HL-60 (cell line): ENCODE measurements at regions not wholly inside any gene's neighbourhood (a gene's known extent, or its start where the extent isn't known, plus 50 kb on each side); places are given as distances from the start of the nearest gene placed in this dataset.

ENCODE experiments used
- DNase-seq, 2 experiments: peaks; one replicate each; pipeline ENCODE4 v3.0.0-alpha.2; 2010 to 2020; ENCODE audit warnings: low read depth in 1 of 2, low spot score in 1 of 2
- H3K27ac ChIP-seq: fragments of 250-450 bp; sonication (Bioruptor Pico); replicated peaks from 2 replicates; pipeline ENCODE4 v1.5.1; 2020; ENCODE audit warnings: mild to moderate bottlenecking, moderate library complexity
- H3K27me3 ChIP-seq: fragments of 250-450 bp; sonication (Bioruptor Pico); 2 replicates; pipeline ENCODE4 v1.5.1; 2021; ENCODE audit warnings: mild to moderate bottlenecking, moderate library complexity; ENCODE audit not compliant: insufficient read depth, poor library complexity, severe bottlenecking
- H3K4me3 ChIP-seq: replicated peaks from 2 replicates; pipeline ENCODE4 v1.5.1; 2011; ENCODE audit warnings: mild to moderate bottlenecking, control low read depth, low read length; ENCODE audit not compliant: insufficient read depth
- GABPA ChIP-seq: IDR thresholded peaks from 2 replicates; pipeline ENCODE4 v1.6.1; 2012; ENCODE audit warnings: low read depth
- POLR2AphosphoS5 ChIP-seq: IDR thresholded peaks from 2 replicates; pipeline ENCODE4 v1.6.1; 2012; ENCODE audit warnings: low read depth
- SPI1 ChIP-seq: IDR thresholded peaks from 2 replicates; pipeline ENCODE4 v1.6.1; 2012; ENCODE audit warnings: low read depth, mild to moderate bottlenecking, borderline replicate concordance
- TF ChIP-seq, protein P1 (sequence below): IDR thresholded peaks from 2 replicates; pipeline ENCODE4 v1.6.1; 2012; ENCODE audit warnings: low read depth; ENCODE audit not compliant: insufficient replicate concordance
- TF ChIP-seq, protein P2 (sequence below): IDR thresholded peaks from one replicate; pipeline ENCODE4 v1.5.1; 2011; ENCODE audit warnings: low read length, control low read depth, inconsistent platforms; ENCODE audit not compliant: insufficient read depth

DNA sequence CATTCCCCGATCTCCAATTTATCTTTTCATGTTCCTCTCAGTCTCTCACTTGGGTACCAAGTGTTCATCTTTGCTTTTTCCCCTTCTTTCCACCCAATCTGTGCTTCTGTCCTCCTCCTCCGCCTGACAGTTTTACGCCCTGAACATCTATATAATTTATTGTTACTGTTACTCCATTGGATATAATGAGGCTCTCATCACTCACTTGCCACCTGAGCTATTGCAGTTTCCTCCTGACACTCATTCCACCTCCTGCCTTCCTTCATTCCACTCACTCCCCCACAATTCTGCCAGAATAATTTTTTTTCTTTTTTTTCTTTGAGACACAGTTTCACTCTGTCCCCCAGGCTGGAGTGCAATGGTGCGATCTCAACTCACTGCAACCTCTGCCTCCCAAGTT is 77.6 kb upstream of the SORBS2 start:
- no peak for DNase-seq
- Histone ChIP-seq H3K27me3 (no peaks in the 10 kb centered on the region), H3K4me3 (no peak overlapping the region), H3K27ac (no peak overlapping the region)
- TF ChIP-seq POLR2AphosphoS5: no peak

DNA sequence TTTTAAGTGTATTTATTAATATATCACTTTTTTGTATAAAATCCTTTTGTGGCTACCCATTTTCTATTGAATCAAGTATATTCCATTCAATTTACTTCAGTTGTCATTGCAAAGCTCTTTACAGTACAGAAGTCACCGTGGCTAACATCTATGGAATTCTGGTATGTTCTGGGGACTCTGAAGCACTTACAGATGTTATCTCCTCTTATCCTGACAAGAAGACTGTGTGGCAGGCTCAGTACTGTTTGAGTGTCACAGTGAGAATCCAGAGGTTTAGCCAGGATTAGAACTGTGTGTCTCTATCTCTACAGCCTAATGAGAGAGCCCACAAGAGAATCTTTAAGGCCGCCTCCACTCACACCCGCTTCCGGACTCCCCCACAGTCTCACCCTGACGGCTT is 78.2 kb upstream of the SORBS2 start:
- H3K27ac ChIP-seq: no peak overlapping the region
- H3K27me3 ChIP-seq: no peaks in the 10 kb centered on the region
- H3K4me3 ChIP-seq: no peak overlapping the region
- no peak for DNase-seq
- TF ChIP-seq POLR2AphosphoS5: no peak
- TF ChIP-seq, protein P1, sequence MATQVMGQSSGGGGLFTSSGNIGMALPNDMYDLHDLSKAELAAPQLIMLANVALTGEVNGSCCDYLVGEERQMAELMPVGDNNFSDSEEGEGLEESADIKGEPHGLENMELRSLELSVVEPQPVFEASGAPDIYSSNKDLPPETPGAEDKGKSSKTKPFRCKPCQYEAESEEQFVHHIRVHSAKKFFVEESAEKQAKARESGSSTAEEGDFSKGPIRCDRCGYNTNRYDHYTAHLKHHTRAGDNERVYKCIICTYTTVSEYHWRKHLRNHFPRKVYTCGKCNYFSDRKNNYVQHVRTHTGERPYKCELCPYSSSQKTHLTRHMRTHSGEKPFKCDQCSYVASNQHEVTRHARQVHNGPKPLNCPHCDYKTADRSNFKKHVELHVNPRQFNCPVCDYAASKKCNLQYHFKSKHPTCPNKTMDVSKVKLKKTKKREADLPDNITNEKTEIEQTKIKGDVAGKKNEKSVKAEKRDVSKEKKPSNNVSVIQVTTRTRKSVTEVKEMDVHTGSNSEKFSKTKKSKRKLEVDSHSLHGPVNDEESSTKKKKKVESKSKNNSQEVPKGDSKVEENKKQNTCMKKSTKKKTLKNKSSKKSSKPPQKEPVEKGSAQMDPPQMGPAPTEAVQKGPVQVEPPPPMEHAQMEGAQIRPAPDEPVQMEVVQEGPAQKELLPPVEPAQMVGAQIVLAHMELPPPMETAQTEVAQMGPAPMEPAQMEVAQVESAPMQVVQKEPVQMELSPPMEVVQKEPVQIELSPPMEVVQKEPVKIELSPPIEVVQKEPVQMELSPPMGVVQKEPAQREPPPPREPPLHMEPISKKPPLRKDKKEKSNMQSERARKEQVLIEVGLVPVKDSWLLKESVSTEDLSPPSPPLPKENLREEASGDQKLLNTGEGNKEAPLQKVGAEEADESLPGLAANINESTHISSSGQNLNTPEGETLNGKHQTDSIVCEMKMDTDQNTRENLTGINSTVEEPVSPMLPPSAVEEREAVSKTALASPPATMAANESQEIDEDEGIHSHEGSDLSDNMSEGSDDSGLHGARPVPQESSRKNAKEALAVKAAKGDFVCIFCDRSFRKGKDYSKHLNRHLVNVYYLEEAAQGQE: no peak
- TF ChIP-seq, protein P2, sequence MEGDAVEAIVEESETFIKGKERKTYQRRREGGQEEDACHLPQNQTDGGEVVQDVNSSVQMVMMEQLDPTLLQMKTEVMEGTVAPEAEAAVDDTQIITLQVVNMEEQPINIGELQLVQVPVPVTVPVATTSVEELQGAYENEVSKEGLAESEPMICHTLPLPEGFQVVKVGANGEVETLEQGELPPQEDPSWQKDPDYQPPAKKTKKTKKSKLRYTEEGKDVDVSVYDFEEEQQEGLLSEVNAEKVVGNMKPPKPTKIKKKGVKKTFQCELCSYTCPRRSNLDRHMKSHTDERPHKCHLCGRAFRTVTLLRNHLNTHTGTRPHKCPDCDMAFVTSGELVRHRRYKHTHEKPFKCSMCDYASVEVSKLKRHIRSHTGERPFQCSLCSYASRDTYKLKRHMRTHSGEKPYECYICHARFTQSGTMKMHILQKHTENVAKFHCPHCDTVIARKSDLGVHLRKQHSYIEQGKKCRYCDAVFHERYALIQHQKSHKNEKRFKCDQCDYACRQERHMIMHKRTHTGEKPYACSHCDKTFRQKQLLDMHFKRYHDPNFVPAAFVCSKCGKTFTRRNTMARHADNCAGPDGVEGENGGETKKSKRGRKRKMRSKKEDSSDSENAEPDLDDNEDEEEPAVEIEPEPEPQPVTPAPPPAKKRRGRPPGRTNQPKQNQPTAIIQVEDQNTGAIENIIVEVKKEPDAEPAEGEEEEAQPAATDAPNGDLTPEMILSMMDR: no peak
- no peak for TF ChIP-seq SPI1
- TF ChIP-seq GABPA: no peak

DNA sequence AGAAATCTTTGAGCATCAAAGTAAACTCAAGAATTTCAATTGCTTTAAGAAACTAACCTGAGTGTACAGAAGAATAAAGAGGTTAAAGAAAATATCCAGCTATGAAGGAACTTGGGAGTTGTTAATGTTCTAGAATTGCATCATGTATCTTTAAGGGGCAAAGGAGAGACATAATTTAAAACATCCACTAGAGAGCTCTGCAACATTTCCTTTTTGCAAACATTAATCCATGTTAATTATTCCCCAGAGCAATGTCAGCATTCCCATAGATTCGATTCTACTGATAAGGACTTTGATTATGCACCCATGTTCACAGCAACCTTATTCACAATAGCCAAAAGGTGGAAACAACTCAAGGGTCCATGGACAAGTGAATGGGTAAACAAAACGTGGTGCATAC is 80.2 kb upstream of the SORBS2 start:
- DNase-seq: no peak
- Histone ChIP-seq H3K27ac (no peak overlapping the region), H3K27me3 (no peaks in the 10 kb centered on the region), H3K4me3 (no peak overlapping the region)
- no peak for TF ChIP-seq POLR2AphosphoS5

DNA sequence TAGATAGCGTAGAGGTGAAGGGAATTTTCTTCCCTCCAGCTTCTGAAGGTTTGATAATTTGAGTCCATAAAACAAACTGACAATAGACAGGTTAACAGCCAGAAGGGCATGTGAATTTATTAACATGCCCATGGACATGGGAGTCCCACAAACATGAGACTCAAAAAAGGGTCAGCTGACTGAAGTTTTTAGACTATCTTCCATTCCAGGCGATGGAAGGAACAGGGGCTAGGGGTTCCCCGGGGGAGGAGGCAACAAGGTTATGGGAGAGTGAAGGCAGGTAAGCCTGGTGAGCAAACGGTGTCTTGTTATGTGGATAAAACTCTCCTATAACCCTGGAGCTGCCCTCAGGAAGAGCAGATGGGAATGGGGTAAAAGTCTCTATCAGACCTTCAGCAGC is 81.5 kb upstream of the SORBS2 start:
- no peak overlapping the region for H3K4me3 ChIP-seq
- TF ChIP-seq GABPA (no peak), POLR2AphosphoS5 (no peak), SPI1 (no peak)
- TF ChIP-seq, protein P2: no peak
- no peaks in the 10 kb centered on the region for H3K27me3 ChIP-seq
- no peak for DNase-seq
- no peak overlapping the region for H3K27ac ChIP-seq

DNA sequence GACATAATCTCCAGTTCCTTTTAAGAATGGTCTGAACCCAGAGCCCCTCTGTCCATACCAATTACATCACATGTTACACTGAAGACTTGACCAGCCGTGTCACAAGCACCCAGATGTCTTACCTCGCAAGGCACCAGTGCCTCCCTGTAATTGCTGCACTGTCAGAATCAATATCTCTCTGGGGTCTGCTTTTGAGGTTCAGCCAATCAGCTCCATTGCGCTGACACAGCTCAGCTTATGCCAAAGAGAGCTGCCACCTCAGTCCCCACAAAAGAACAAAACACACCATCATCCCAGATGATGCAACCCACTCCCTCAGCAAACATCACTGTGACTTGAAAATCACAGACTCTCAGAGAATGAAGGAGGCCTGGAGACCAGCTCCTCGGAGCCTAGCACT is 82.5 kb upstream of the SORBS2 start:
- TF ChIP-seq, protein P1: no peak
- TF ChIP-seq POLR2AphosphoS5 (no peak), GABPA (no peak), SPI1 (no peak)
- TF ChIP-seq, protein P2: no peak

More for the DNA sequence above, 82.5 kb upstream of the SORBS2 start:
- DNase-seq: no peak
- no peaks in the 10 kb centered on the region for H3K27me3 ChIP-seq
- H3K27ac ChIP-seq: no peak overlapping the region
- no peak overlapping the region for H3K4me3 ChIP-seq
